GM12874 (cell line): ENCODE measurements at regions not wholly inside any gene's neighbourhood (a gene's known extent, or its start where the extent isn't known, plus 50 kb on each side); places are given as distances from the start of the nearest gene placed in this dataset.

Experiments used
- CTCF ChIP-seq: IDR thresholded peaks from 2 replicates; pipeline ENCODE4 v1.5.1; 2011; ENCODE audit warnings: low read depth, mild to moderate bottlenecking, control low read depth, low read length, moderate library complexity; ENCODE audit not compliant: insufficient read depth

GRCh38 chr14:87088588-87088987 is 904.4 kb downstream of the GALC start:
- TF ChIP-seq CTCF, result no peak

DNA sequence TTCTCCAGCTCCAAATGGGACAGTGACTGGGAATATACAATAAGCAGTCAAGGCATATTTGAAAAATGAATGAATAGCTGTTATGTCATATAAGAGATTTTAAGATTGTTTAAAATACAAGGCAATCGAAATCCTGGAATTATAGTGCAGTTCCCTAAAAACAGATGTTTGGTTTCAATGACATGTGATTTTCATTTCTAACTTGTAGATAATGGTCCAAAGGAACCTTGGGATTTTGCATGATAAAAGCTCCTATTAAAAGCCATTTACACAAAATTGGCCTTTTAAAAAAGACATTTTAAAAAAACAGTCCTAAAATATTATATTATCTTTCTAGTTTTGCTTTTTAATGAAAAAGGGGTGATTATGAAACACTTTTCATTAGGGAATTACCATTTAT is 905.1 kb downstream of the GALC start:
- no peak for TF ChIP-seq CTCF

DNA sequence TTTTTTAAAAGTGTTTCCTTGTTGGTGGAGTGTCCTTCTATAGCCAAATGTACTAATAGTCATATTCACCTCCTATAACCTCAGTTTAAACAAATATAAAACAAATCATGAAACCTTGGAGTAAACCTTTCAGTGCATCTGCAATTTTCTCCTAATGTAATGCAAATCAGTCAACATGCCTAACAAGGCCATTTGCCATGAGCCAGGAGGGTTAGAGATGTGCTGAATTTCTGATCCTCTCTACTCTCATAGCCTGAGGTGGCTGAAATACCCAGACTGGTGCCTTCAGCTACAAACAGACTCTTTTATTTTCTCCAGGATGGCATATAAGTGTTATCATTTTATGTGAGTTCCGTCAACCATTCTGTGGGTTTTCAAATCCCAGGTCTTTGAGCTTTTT is 908.1 kb downstream of the GALC start:
- no peak for TF ChIP-seq CTCF

DNA sequence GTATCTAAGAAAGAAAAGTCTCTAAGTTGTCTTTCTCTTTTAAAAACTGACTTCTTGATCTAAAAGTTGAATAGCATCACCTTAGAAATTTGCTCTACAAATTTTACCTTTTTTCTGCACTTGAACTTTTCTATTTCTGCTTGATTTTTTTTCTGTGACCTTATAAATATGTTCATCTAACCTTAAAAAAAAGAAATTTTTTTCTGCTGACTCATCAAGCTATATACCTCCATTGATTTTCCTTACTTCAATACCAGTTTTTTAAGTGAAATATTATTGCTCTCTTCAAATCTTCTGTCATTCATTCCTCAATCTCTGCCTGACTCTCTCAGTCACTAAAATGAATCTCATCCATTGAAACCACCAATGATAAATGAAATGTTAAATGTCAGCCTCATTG is 910.1 kb downstream of the GALC start:
- TF ChIP-seq CTCF, result no peak

DNA sequence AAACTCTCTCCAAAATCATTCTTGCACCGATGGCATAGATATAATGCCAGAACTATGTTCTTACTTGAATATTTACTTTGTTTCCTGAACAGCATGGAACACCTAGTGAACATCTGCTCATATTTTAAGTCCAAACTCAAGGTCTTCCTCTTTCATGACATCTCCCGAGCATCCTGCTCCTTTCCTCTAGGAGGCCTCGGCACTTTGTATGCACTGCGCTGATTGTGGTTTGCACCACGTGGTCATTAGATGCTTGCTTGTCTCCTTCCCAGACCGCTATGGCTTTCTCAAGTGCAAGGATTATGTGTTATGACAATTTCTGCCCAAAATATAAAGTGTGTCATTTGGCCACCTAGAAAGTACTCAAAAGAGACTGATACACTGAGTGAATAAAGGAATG is 912.0 kb downstream of the GALC start:
- no peak for TF ChIP-seq CTCF

- TF ChIP-seq CTCF, result no peak
Measured at GRCh38 chr14:87080146-87080545, 912.8 kb downstream of the GALC start.

DNA sequence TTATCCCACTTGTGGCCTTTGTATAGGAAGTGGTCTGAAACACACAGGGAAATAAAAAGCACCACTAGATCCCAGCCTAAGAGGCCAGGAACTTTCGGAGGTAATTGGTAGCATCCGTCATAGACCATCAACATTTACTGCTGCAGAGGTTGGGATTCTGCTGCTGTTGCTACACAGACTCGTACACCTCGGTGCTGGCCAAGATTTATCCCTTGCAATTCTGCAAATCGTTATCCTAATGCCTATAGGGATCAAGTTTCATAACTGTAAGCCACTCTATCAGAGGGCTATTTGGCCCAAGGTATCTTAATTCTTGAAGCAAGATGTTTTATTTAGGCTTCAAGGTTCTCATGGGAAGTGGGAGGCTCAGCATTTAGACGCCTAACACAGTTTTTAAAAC is 913.6 kb downstream of the GALC start:
- no peak for TF ChIP-seq CTCF

DNA sequence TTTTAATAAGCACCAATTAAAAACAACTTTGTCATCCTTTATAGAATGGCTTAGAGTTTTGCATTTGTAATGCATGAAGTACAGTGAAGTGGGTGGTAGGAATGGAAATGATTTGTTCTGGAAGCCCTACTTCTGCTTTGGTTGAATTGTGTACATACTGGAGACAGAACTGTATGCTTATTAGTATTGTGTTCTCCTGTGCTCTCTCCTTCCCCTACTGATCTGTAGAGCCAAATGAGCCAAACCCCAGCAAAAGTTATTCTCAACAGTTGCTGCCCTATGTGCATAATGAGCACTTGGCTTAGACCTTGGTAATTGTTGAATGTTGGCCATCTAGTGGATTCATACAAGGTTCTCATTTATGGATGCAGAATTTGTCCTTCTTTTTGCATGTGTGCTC is 916.1 kb downstream of the GALC start:
- no peak for TF ChIP-seq CTCF
